Kidney capillary endothelial cell (primary cell): ENCODE measurements at regions not wholly inside any gene's neighbourhood (a gene's known extent, or its start where the extent isn't known, plus 50 kb on each side); places are given as distances from the start of the nearest gene placed in this dataset.
A peak's percentile ranks its signal among the peaks of the same experiment; 100 is the strongest.

Experiments used
- DNase-seq: peaks from one replicate; pipeline ENCODE4 v3.0.0-alpha.2; 2018; ENCODE audit warnings: low spot score

DNA sequence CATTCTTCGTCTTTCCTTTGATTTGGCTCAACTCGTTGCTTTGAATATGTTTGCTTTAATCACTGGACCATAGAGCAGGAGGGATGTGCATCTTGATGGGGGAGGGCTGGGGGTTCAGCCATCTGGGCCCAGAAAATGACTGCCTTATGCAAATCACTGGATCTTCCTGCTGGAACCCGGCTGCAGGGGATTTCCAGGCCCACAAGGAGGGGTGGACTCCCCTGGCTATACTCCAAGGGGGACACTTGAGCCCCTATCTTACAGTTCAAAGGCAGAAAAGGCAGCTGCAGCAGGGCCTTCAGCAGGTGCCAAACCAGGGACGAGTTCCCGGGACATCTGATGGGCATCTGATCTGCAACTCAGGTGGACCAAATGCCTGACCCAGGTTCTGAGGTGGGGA, 122.5 kb downstream of the DICER1 start:
- no peak for DNase-seq

DNA sequence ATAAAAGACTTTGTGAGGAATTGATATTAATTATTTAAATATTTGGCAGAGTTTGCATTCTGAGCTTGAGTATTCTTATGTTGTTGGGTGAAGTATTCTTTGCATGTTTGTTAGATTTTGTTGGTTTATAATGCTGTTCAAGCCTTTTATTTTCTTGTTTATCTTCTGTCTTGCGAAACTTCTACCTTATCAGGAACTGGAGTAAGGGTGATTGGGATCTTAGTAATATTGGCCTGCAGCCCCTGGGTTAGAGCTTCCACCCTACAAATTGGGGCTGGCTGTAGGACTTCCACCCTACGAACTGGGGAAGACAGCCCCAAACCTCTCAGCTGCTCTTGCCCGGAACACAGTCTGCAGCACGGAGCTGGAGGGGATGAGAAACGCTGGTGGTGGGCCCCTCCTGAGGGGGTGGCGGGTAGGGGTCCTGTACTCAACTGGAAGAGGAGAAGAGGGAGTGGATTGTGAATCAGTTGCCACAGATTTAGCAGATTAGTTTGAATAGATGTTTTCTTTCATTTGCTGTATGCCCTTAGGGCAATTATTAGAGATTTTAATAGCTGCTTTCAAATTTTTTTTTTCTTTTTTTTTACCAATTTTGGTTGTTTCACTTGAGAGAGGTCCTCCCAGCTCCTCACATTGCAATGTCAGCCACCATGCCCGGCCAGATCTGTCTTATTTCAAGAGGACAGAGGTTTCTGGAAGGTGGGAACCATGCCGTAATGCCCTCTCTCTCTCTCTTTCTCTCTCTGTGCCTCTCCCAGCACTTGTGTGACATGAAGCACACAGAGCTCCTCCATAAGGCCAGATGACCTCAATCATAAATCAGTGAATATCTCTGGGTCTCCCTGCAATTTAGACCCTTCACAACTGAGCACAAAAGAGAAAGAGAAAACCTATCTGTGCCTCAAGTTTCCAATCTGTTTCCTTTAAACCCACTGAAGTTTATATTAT, 123.4 kb downstream of the DICER1 start:
- DNase-seq: no peak

DNA sequence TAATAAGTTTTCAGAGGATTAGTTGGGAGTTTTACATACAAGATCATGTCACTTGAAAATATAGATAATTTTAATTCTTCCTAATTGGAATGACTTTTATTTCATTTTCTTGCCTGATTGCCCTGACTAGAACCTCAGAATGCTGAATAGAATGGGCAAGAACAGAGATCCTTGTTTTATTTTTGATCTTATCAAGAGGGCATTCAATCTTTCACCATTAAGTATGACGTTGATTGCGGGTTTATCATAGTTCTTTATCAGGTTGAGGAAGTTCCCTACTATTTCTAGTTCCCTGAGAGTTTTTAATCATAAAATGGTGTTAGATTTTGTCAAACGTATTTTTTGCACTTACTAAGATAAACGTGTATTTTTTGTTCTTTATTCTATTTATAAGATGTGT, 124.3 kb downstream of the DICER1 start:
- no peak for DNase-seq

DNA sequence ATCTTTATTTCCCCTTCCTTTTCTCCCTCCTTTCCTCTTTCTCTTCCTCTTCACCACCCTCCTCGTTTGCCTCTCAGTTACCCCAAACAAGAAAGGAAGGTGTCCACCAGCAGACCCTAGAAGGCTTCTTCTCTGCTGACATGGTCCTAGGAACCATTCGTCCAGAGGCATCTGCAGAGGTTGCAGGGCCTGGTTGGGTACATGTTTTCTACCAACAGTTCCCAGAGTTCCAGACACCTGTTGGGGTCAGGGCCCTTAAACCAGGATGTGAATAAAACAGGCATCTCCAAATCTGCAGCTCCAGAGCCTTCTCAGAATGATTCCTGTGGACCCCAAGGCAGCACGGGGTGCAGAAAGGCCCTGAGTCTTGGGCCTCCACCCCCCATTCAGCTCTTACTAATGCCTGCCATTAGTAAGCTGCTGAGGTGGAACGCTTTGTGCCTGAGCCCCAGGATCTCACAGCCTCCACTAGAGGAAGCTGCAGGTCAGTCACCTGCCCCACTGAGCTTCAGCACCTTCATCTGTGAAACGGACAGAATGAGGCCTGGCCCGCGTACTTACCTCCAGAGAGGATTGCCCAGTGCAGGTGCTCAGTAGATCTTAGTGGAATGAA, 130.4 kb downstream of the DICER1 start:
- DNase-seq: no peak

DNA sequence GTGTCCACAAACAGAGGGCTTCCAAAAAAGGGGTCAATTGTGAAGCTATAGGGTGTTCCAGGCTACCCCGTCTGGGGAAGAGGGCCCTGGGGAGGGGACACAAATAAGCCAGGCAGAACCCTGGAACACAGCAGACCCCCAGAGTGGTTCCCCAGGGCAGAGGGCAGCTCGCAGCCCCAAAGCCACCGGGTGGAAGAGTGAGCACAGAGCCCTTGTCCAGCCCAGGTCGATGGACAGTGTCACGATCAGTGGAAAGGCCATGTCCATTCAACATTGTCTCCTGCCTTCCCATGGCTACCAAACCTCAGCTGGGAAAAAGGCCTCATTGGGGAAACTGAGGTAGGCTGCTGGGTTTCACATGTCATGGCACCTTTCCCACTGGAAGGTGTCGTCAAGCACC, 131.4 kb downstream of the DICER1 start:
- no peak for DNase-seq

DNA sequence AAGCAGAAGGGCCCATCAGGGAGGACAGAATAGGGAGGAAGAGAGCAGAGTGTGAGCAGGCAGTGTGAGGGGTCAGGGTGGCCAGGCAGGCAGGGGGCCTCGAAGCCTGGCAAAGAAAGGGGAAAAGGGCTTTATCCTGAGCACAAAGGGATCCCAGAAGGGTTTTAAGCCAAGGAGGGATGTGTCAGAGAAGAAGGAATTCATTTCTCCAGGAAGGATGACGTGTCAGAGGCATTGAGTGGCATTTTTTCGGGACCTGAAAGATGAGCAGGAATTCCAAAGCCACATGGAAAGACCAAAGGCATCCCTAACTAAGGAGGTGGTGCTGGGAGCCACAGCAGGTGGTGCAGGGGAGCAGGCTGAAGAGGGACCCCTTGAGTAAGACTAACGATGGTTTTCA, 132.1 kb downstream of the DICER1 start:
- DNase-seq: no peak

DNA sequence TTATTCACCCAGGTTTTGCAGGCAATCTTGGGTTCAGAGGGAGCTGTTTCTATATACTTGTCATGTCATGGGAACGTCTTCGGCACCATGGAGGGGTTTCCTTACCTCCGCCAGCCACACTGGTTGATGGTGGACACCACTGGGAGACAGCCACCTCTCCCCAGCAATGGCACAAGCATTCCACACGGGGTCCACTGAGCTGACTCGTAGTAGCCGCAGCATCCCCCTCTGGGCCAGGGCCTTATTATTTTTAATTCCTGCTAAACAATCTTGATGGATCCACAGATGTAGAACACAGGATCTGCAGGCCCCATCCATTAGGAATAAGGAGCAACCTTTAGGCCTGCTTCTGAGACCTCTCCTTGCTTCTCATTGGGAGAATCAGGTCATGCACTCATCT, 132.9 kb downstream of the DICER1 start:
- DNase-seq: no peak

DNA sequence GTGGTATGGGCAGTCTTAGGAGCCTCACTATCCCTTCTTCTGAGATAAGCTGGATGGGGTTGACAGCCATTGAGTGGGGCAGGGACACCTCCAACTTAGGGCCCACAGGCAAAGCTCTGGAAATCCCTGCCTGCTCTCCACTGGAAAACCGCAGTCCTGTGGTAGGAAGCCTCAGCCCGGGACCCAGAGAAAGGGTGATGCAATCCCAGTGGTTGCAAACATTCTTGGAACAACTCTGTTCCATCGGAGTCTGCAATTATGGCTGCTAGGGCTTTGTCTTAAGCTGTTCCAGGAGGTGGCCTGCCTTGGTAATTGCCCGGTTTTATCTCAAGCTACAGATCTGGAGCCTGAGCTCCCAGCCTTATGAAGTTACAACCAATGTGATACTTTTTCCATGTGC, 133.4 kb downstream of the DICER1 start:
- DNase-seq: no peak

DNA sequence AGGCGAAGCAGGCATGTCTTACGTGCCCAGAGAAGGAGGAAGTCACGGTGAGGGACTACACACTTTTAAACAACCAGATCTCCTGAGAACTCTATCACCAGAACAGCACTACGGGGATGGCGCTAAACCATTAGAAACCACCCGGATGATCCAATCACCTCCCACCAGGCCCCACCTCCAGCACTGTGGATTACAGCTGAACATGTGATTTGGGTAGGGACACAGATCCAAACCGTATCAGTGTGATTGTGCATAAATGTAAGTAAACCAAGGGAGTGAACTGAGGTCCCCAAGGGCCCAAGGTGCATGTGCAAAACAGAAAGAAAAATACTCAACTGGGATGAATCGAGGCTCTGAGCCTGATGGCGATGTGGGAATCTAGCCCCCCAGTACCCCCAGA, 134.2 kb downstream of the DICER1 start:
- no peak for DNase-seq

DNA sequence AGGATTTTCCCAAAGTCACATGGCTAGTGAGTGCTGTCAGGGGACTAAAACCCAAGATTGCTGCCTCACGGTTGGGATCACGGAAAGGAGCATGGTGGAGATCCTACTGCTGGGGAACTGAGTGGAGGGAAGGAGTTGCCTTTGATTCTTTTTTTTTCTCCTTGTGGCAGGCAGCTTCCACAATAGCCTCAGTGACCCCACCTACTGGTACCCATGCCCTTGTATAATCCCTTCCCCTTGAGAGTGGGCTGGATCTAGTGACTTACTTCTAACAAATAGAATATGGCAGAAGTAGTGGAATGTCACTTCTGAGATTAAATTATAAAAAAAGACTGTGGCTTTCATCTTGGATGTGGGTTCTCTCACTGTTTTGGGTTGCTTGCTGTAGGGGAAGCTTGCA, 135.7 kb downstream of the DICER1 start:
- no peak for DNase-seq

DNA sequence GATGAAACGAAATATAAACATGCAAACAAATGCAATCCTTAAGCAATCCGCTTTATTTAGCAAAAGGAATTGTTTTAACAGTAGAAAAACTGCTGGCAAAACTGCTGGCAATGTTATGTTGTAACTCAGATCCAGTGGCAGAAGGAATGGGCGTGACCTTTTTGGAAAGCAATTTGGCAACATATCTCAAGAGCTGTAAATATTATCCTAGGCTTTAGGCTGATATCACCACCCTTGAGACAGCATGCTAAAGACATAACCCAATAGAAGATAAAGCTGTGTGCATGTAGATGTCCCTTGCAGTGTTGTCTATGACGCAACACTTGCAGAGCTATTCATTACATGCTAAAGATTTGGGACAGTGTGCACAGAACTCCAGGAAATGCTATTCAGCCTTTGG, 138.5 kb downstream of the DICER1 start:
- no peak for DNase-seq

DNA sequence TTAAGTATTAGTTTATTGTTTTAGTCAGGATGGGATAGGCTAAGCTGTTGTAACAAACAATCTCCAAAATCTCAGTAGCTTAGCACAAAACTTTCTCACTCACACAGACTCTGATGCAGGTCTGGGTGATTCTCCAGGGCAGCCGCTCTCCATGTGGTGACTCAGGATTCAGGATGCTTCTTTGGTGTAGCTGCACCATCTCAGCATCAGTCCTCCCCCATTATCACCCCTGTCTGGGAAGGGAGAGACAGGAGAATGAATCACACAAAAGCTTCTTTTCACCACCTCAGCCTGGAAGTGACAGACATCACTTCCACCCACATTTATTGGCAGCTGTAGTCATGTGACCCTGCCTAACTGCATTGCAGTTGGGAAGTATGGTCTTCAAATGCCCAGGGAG, 142.3 kb downstream of the DICER1 start:
- DNase-seq: no peak

DNA sequence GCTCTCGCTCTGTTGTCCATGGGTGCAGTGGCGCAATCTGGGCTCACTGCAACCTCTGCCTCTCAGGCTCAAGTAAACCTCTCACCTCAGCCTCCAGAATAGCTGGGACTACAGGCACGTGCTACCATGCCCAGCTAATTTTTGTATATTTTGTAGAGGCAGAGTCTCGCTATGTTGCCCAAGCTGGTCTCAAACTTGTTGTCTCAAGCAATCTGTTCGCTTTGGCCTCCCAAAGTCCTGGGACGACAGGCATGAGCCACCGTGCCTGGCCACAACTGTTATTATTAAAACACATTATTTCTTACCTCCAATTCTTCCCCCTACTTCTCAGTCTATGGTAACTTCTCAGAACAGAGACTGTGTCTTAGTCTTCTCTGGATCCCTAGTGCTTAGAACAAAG, 143.3 kb downstream of the DICER1 start:
- no peak for DNase-seq

DNA sequence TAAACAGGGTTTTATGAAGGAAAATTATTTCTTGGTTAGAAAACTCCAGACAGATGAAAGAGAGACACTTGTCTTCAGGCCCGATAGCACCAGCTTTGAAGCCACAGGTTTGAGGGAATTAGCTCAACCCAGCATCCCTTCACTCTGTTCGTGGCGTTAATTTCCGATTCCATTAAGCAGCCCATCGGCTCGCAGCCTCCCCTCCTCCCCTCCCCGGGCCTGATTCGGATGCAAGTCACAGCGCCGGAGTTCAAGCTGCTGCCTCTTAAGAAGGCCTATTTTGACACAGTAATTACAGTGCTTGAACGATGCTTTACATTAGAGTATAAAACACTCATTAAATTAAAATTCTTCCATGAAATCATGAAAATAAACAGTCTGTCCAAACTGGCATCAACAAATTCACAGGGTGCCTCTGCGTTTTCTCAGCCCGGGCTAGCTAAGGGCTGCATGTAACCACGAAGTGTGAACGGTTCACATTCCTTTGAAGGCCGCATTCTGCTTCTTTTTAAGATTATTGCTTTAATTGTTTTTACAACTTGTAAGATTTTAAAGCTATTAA, 145.8 kb downstream of the DICER1 start:
- DNase-seq: no peak

DNA sequence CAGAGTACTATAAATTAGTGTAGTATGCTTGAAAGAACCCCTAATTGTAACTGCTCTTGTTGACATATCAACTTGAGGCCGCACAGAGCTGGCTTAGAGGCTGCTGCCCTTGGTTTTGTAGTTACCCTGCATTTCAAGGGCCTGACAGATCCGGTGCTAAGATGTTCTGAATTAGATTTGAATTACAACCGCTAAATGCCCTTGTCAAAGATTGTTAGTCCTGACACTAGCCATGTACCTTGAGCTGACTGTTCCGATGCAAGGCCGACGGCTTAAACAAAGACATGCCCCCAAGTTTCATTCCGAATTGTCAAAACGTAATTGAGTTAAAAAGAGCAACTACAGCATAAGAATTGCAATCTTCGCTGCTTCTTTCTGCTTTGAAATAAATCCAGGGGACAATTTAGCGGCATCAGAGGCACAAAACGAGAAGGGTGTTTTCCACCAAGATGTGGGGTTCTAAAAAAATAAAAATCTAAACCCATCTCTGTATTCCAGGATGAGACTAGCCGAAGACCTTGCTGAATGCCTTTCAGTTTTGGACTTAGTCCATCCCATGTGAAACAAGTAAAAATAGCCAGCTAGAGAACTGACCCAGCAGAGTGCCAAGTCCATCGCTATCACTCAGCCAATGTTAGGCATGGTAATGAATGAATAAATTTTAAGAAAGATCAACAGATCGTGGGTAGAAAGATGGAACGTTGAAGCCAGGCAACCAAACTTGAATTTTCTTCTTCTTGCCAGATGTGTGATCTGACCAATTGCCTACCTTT, 148.7 kb downstream of the DICER1 start:
- no peak for DNase-seq

DNA sequence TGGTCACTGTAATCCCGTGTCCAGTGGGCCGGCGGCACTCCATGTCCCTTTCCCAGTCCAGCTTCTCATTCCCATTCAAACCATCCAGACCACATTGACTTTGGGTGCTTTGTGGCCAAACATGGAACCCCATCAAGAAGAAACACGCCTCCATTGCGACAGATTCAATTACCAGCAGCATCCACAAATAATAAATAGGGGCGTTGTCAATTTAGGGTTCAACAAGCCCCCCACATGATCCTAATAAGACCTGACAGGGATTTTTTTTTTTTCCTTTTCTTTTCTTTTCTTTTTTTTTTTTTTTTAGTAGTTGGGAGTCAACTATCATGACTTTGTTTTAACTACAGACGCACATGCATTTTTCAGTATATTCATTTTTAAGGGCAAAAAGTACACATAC, 149.4 kb downstream of the DICER1 start:
- DNase-seq: no peak

DNA sequence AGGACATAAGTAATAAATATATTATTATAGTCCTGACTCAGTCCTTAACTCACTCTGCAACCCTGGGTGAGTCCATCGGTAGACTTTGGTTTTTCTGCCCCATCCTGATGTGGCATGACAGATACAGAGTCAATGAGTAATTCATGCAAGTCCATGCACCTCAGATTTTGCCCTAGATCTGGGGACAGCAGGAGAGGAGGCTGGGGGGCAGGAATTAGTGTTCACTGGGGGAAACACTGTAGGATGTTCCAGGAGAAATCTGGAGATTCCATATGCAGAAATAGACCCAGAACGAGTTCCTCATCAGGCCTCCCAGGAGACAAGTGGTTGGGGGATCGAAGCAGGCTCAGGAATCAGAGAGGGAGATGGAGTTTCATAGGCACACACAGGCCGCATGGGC, 150.8 kb downstream of the DICER1 start:
- DNase-seq: no peak

DNA sequence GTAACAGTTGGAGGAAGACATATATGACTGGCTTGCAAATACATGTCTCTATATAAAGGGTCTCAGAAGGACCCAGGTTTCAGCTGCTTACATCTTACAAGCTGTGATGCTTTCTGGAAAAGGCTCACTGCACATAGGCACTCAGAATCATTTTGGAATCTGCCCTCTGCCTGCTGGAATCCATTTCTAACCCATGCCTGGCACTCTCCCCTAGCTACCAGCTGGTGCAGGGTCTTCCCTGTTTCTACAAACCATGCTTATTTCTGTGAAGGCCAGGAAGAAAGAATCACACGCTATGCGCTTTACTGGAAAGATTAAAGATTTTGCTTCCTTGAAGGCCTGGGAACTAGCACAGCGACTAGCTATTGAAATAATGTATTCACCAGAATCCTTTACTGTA, 151.3 kb downstream of the DICER1 start:
- DNase-seq: no peak

DNA sequence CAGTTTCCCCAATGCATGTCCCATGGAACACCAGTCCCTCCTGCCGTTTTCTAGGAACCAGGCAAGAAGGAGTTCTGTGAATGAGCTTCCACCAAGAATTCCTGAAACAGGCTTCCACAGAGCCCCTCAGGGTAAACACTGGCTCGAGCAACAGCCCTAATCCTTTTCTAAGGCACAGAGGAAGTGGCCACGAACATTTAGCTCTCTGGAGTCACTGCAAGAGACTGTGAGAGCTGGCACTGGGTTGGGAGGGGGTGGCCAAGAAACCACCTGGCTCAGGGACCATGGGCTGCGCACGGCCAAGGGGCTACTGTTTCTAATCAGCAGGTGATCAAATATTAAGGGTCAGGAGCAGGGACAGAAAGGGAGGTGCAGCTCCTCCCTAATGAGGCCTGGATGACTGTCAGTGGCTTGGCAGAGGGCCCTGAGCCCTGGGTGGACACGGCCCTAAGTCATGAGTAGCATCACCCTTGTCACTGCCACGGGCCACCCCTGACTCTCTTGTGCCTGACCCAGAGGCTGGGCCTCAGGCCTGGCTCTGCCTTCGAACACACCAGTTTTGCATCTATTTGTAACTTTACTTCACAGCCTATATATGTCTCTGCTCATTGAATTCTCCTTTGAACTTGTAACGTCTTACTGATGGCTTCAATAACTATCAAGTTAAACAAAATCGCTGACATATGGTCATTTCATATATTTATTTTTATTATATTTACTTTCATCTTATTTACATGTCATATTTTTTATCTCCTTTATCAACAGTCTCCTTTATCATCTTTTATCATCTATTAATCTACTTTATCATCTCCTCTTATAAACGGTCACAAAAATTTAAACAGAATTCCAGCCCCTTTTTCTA, 154.0 kb downstream of the DICER1 start:
- no peak for DNase-seq

DNA sequence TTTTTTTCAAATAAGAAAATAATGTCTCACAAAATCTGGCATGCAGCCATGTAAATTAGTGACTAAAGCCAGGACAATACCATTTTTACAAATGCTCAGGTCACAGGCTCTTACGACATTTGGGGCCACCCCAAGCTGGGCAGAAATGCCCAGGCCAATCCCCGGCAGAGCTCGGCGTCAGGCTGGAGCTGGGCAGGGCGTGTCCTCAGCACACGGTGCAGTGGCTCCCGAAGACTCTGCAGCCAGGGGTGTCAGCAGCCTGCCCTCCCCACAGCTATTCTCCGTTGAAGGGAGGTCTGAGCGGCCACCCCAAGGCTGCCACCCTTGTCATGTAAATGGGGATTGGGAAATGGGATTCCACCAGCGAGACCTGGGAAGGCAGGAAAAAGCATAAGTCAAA, 158.6 kb downstream of the DICER1 start:
- DNase-seq: peak; percentile 11

DNA sequence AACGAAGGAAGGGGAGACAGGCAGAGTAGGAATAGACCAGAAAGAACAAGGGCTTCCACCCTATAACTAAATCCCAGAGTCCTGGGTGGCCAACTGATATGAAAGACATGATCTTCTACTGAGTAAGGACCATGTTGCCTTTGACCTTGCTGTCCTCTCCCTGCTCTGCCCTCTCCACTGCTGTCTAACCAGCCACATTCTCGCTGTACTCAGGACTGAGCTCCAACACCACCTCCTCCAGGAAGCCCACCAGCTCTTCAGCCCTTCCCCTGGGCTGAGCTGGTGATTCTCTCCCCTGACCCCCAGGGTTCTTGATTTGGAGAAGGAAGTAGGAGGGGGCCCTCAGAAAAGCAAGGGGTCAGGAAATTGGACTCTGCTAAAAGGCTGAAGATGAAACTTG, 159.2 kb downstream of the DICER1 start:
- no peak for DNase-seq

DNA sequence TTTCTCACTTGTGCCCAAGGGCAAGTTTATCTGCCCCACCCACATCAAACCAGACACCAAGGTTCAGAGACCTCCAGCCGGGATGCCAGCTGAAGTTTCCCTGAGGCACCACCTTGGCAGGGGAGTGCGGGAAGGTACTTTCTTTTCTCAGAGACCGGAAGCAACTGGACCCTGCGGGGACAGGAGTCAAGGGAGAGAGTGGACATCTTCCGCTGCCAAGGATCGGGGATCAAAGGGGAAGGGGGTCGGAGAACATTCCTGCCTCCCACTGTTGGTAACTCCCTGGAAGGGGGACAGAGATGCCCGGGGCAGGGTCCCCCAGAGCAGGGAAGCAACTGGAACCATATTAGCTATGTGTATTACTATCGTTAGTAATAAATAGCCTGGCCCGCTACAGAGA, 161.8 kb downstream of the DICER1 start:
- no peak for DNase-seq
